NOMO-1 treated with DMSO at 0.1 percent for 48 hours (cell line): ENCODE measurements at regions not wholly inside any gene's neighbourhood (a gene's known extent, or its start where the extent isn't known, plus 50 kb on each side); places are given as distances from the start of the nearest gene placed in this dataset.
"Not testable (repeated sequence)": the region's sequence is repeated elsewhere in the genome, so short reads cannot be mapped to it uniquely, and the experiment has no call there.

Experiments
- DNase-seq: peaks from one replicate; lab custom pipeline; 2025; ENCODE audit not compliant: unreplicated experiment; lab: John Stamatoyannopoulos, UW

DNA sequence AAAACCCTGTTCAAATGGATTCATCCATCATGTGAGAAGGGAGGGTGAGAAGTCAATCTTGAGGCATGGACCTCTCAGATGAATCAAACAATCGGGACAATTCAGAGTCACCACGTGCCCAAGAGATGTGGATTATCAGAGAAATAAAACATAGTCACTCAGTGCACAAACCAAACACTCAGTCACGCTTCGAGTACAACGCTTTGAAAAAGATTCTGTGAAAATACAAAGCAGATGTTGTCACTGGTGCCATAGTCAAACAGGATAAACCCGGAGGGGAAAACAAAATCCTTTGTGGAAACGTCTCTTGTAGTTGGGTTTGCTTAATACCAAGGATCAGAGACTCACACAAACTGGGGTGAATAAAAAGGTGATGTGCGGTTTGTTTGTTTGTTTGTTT is 188.4 kb downstream of the RRAGC start:
- DNase-seq = no peak

DNA sequence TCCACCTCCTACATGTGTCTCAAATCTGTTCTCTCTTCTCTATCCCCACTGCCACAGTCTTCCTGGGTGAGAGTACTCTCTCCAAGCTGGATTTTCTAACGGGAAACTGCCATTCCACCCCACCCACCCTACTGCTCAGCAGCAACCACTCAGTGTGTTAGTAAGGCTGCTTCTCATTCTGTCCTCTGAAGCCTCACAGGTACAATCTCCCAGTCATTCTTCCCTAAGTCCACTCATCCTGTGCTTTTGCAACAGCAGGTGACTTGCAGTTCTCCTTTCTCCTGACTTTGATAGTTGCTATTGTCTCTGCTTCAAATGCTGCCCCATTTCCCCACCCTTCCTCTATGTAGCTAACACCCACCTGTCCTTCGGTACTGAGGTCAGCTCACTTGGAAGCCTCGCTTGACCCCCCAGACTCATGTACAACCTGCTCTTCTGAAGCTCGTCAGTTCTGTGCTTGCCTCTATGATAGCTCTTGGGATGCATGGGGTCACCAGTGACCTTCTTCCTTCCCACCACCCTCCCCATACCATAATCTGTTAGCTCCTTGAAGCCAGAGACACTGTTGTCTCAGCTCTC is 188.9 kb downstream of the RRAGC start:
- DNase-seq = no peak

DNA sequence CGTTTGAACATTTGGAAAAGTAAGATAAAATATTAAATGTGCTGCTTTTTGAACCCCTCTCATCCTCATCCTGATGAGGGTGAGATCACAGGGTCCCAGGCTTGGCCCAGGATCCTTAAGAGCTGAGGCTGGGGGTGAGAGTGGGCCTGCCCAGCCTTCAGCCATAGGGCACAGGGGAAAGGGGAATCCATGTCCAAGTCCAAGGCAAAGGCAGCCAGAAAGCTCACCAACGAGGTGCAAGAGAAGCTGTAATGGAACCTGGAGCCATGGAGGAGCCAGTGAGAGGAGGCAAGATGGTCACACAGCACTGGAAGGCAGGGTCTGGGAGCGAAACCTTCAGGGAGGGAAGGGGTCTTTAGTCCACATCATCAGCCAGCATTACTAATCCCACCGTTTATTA is 191.9 kb downstream of the RRAGC start:
- DNase-seq = no peak

DNA sequence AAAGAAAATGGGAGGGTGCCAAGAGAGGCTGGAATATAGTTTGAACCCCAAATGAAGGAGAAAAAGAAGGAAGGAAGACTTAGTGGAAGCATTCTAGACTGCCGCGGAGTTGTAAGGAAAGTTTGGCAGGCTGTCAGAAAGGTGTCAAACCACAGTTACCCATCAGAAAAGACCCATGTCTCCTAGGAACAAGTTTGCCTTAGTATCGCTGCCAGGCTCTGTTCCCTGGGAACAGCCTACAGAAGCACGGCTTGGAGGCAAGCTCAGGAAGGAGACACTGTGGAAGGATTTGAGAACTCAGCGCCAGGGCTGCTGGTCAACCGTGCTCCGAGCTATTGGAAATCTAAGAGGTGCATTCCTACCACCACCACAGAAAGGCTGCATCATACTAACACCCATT is 197.4 kb downstream of the RRAGC start:
- DNase-seq = no peak

DNA sequence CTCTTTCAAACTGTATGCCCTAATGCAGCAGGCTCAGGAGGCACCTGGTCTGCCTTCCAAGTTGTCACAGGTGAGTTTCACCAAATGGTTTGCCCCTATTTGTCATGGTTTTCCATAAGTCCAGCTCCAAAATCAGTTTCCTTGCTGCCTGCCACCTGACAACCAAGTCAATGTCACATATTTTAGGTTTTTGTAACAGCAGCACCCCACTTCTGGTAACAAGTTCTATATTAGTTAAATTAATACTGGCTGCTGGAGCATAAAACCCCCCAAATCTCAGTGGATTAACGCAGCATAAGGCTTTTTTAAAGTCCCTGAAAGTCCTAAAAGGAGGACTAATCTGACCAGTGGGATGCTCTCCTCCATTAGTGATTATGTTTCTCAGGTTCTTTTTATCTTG is 200.7 kb downstream of the RRAGC start:
- DNase-seq = no peak

DNA sequence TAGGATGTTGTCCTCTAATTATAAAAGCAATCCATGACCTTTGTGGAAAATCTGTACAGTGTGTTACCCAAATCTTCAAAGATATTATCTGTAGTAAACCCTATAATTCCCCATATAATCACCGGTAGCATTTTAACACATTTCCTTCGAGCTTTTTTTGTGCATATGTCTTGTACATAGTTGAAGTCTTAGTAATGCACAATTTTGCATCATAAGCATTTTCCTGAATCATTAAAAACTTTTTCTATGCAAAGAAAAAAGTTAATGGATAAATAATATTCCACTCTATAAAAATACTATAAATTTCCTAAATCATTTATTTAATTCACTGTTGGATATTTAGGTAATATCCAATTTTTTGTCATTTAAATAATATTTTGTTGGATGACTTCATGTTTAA is 201.7 kb downstream of the RRAGC start:
- DNase-seq = no peak

DNA sequence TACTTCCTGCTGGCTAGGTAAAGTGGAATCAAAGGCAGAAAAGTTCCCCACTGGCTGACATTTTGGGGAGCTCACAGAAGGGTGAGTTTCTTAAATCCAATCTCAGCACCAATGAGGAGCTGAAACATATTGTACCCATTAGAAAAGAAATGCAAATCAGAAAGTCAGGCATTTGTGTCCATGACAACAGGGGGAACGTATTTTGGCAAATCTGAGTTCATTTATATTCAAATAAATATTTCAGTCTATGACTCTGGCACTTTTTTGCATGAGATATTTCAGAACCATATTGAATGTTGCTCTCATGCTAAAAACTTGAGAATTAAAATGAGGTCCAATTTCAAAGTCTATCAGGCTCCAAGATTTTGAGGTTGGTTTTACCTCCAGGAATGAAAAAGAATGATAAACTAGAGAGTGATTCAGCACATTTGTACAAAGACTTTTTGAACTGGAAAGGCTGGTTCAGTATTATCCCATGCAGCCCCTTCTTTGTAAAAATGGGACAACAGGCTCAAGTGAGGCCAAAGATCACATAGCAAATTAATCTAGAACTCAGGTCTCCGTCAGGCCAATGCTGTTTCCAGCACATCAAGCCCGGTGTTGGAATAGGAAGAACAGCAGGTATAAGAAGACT is 202.2 kb downstream of the RRAGC start:
- DNase-seq = no peak

DNA sequence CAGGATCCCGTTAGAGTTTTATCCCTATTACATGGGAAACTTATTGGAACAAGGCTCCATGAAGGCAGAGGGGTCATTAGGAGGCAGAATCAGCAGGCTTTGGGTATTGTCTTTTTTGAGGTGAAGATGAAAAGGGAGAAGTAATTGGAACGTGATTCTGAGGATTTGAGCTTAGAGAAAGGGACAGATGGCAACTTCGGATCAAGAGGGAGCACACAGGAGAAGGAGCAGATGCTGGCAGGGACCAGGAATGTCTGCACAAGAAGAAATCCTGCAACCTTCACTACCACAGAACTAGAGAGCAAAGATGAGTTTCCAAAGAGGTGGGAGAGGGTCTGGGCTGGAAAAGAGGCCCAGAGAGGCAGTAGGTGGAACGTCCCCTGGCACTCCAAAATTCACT is 202.8 kb downstream of the RRAGC start:
- no peak for DNase-seq

DNA sequence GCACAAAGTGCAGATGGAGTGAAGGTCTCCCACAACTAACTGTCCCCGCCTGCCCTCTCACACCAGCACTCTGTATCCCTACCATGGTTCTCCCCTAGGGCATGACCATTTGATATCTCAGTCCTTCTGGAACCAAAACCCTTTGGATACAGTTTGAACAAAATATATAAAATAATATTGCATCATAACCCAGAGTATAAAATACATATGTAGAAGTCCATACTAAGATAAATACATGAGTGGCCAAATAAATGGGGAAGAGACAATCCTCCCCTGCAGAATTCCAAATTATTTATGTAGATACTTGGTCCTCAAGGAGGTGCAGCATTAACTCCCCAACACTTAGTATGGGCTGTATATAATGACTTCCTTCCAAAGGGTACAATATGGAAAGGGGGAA is 207.4 kb downstream of the RRAGC start:
- no peak for DNase-seq

DNA sequence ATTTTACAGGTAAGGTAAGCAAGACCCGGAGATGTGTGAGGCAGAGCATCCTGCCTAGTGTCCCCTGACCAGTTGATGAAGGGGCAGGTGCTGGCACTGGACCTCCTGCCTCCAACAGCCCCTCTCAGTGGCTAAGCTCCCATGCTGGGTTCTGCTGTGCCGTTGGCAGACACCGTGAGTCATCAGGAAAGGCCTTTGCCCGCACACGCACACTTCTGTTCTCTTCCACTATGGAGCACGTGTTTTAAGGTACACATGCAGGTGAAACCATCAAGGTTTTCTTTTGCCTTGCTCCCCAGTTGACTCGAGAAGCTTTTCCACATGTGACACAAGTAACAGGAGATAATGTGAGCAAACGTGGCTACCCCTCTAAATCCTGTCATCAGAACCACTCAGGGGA is 207.9 kb downstream of the RRAGC start:
- no peak for DNase-seq

DNA sequence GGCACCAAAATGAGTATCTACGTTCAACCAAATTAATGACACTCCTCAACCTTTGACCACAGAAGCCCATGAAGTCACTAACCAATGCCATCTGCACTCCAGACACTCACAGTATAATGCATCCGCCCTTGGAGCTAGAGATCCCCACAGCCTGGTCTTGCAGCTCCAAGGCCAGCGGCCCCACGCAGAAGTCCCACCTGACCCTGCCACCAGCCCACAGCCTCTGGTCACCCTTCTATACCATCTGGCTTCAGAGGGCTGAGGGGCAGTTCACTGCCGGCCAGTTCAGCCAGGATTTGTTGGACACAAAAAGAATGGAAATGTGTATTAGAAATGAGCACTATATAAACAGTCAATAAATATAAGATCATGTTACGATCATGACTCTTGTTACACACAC is 211.2 kb downstream of the RRAGC start:
- no peak for DNase-seq

DNA sequence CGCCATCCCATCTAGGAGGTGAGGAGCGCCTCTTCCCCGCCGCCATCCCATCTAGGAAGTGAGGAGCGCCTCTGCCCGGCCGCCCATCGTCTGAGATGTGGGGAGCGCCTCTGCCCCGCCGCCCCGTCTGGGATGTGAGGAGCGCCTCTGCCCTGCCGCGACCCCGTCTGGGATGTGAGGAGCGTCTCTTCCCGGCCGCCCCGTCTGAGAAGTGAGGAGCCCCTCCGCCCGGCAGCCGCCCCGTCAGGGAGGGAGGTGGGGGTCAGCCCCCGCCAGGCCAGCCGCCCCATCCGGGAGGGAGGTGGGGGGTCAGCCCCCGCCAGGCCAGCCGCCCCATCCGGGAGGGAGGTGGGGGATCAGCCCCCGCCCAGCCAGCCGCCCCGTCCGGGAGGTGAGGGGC is 212.2 kb downstream of the RRAGC start:
- DNase-seq = not testable (repeated sequence)

DNA sequence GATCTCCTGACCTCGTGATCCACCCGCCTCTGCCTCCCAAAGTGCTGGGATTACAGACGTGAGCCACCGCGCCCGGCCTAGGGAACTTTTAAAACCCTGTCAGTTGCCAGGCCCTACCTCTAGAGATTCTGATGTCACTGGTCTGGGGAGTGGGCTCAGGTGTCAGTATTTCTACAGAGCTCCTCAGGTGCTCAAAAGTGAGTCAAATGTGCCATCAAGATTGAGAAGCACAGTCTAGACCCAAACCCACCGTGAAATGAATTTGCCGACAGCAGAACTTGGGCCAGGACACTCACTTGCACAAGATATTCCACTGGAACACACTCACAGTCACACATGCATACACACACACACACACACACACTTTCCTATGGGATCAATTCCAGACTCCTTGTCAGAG is 215.5 kb downstream of the RRAGC start:
- no peak for DNase-seq

DNA sequence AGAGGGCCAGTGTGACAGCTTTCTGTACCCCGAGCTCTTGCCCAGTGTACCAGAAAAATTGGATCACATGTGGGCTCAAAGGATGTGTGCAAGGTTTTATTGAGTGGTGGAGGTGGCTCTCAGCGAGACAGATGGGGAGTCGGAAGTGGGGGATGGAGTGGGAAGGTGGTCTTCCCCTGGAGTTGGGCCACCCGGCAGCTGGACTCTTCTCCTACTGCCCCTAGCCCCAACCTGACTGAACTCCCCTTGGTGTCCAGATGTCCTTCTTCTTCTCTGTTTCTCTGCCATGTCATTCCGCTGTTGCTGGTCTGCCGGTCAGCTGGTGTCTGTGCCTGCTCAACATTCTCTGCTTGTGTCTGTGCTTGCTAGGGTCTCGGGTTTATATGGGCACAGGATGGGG is 217.9 kb downstream of the RRAGC start:
- DNase-seq = no peak

DNA sequence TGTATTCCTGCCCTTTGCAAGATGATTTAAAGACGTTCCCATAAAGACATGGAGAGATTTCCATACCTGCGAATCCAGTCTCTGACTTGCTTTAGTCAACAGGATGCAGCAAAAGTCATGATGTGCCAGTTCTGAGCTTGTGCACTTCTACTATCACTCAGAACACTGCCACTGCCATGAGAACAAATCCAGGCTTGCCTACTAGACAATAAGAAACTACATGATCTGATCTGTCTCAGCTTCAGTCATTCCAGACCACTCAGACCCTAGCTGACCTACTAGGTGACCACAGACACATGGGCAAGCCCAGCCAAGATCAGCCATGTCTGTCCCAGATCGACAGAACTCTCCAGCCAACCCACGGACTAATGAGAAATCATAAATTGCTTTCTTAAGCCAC is 219.2 kb downstream of the RRAGC start:
- DNase-seq = no peak

DNA sequence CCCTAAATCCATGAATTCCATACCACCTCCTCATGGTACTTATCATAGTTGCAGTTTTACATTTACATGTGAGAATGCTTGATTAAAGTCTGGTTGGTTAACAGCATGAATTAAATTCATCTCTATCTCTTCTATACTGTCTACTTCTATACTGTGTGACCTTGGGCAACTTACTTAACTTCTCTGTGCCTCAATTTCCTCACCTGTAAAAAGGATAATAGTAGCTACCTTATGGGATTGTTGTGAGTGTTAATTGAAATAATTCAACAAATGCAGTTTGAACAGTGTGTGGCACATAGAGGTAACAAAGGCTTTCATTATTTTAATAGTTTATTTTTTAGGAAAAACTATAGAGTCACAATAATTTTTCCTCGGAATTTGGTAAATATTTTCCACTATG is 231.3 kb downstream of the RRAGC start:
- no peak for DNase-seq

DNA sequence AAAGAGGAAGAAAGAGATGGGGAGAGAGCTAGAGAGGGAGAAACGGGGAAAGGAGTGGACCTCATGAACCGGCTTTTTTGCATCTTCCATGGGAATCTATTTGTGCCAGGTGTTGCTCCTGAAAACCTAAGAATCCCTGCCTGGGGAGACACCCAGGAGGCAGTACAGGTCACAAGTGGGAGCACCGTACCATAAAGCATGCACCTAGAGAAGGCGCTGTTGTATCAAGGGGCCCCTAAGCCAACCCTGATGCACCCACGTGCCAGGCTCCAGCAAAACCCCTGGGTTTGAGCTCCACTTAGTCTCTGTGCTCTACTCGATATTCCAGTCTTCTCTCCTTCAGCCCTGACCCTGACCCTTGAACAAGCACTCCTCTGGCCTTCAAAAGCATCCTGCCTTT is 233.6 kb downstream of the RRAGC start:
- no peak for DNase-seq

DNA sequence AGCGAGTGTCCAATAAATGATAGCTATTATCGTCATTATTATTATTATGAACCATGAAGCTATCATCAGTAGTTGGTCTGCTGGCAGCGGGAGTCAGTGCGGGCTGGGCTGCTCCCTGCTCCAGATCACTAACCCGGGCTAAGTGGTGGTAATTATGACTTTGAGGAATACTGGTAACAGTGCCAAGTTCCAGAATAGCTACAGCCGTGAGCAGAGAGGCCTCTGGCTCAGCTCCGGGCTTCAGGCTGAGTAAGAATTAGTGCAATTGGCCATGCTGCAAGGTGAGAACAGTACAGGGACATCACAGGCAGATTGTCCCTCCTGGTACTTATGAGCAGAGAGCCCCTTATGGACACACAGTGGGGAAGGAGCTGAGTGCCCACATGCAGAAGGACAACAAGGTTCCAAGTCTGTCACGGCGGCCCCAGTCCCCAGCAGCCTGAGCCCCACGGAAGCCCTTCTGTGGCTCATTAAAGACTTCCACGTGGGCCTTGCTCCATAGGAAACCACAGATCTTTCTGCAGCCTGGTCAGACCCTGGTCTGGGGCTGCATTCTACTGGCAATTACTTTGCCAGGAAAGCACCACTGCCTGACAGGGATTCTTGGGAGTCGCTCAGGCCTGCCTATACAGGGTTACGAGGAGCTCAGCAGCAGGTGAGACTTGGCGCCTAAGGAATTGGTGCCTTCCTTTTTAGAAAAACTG is 235.1 kb downstream of the RRAGC start:
- no peak for DNase-seq

DNA sequence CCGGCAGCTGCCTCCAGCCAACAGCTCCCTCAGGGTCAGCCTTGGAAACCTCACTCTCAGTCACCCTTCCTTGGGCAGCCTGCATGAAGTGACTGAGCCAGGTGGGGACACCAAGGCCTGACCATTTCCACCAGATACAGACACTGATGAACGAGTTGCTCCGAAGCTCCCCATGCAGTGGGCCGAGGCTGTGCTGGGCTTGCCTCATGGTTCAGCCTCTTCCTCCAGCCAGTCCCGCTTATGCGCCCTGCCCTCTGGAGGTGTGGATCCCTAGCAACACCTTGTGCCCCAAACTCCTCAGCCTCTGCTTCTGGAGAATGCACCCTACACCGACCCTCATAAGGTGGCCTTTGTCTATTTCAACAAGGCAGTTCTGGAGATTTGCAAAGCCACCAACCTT is 236.0 kb downstream of the RRAGC start:
- DNase-seq = no peak

DNA sequence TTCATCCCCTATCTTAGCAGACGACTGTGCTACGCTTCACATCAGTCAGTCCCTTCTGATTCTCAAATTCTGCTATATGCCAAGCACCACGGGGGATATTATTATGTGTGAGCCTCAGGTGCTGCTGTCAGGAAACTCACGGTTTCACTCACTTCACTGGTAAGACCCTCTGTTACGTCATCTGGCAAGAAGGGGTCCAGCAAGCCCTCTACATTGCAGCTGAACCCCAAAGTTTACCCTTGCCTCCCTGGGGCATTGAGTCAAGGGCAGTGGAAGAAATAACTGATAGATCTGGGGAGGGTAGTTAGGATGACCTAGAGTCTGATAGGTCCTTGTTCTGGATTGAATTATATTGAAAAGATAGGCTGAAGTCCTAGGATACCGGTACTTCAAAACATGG is 237.4 kb downstream of the RRAGC start:
- no peak for DNase-seq

DNA sequence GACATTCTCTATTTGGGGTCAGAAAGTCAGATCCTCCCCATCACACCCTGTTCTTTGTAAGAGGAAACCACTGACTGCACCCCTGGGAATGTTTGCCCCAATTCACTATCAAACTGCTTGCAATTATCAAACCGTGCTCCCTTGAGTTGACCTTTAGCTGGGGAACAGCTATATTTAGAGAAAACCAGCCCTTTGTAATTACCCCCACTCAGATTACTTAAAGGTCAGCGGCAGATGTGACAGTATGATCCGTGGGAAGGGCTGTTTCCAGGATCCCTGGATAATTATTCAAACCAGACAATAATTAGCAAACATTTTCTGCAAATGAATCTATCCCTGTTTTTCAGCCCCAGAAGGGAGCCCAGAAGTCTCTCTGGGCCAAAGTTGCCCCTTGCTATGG is 242.7 kb downstream of the RRAGC start:
- DNase-seq = no peak

DNA sequence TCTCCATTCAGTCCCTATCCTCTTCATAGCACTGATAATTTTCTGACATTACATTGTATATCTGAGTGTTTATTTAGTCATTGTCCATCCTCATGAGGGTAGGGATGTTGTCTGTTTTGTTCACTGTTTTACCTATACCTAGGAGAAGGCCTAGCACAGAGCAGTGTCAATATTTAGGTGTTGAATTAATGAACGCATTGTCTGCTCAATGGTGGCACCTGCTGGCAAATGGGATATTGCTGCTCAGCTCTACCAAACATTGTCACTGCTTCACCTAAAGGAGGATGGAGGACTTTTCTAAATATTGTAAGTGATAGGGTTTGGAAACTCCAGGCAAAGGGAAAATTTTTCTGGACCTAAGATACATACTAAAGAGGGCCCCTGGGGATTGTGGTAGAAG is 243.9 kb downstream of the RRAGC start:
- DNase-seq = no peak

DNA sequence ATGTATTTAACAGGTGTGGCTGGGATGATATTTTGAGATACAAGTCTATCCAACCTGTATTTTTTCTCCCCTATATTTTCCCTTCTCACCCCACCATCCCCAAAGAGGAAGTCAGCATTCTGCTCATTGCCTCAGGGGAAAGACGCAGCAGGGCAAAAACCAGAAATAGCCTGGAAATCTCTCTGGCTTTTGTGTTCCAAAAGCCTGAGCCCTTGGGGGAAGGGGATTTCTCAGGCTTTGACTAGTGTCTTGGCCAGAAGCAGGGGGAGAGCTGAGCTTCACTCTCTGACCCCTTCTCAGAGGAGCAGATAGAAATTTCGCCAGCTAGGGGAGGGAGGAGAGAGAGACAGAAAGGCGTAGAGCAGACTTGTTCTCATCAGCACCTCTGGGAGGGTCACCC is 244.7 kb downstream of the RRAGC start:
- no peak for DNase-seq
